ENCODE measurements at regions not wholly inside any gene's neighbourhood (a gene's known extent, or its start where the extent isn't known, plus 50 kb on each side); places are given as distances from the start of the nearest gene placed in this dataset.

DNA sequence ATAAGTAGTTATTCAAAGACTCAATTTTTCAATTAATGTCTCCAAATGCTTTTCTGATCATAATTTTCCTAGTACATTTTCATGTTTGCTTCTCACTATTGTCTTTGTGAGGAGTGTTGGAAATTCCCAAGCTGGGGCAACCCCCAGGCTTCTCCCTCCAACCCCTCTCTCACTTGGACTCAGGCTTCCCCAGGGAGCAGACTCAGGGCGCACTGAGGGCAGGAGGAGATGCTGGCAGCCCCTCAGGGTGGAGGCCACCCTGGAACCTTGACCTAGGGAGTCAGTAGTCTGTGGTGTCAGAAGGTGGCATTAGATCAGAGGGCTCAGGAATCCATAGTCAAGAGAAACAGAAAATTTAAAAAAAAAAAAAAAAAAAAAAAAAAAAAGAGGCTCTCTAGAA is 86.5 kb upstream of the IRS2 start:
- Histone ChIP-seq H3K27ac (no peak overlapping the region), H3K27me3 (no peaks in the 10 kb centered on the region), H3K9me3 (no peaks in the 10 kb centered on the region), H3K4me1 (no peaks in the 10 kb centered on the region), H3K4me3 (no peak overlapping the region), H3K36me3 (no peaks in the 10 kb centered on the region)
- TF ChIP-seq, protein P1, sequence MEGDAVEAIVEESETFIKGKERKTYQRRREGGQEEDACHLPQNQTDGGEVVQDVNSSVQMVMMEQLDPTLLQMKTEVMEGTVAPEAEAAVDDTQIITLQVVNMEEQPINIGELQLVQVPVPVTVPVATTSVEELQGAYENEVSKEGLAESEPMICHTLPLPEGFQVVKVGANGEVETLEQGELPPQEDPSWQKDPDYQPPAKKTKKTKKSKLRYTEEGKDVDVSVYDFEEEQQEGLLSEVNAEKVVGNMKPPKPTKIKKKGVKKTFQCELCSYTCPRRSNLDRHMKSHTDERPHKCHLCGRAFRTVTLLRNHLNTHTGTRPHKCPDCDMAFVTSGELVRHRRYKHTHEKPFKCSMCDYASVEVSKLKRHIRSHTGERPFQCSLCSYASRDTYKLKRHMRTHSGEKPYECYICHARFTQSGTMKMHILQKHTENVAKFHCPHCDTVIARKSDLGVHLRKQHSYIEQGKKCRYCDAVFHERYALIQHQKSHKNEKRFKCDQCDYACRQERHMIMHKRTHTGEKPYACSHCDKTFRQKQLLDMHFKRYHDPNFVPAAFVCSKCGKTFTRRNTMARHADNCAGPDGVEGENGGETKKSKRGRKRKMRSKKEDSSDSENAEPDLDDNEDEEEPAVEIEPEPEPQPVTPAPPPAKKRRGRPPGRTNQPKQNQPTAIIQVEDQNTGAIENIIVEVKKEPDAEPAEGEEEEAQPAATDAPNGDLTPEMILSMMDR (IDR thresholded peaks at IDR 0.05), result no peak
- no peak for TF ChIP-seq POLR2A (IDR thresholded peaks at IDR 0.05)
- intact Hi-C loops (cut with DNase I; ENCODE audit: low total_unique reads), result no loop called here
- DNase-seq, result no peak

DNA sequence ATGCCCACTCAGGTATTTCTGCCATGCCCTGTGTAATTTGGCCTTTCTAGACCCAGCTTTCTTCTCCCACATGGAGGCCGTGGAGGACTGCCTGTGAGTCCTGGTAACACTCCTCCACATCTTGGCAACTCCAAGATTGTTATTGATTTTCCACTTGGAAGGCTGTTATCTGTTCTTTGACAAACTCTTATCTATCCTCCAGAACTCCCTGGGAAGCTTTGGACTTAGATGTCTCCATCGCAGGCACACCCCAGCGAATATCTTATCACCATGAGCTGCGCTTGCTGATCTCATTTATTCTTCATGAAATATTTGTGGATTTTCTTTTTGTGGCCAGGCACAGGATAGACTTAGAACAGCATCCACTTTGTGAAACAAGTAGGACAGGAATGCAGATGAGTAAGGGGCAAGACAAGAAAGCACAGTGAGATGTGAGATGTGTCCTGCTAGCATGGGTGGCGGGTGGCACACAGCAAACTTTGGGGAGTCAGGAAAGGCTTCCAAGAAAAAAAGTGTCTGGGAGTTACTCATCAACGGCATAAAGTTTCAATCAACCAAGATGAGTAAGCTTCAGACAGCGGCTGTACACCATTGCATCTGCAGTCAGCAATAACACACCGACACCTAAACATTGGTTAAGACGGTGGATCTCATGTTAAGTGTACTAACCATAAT is 84.5 kb upstream of the IRS2 start:
- intact Hi-C loops (cut with DNase I; ENCODE audit: low total_unique reads), result no loop called here

DNA sequence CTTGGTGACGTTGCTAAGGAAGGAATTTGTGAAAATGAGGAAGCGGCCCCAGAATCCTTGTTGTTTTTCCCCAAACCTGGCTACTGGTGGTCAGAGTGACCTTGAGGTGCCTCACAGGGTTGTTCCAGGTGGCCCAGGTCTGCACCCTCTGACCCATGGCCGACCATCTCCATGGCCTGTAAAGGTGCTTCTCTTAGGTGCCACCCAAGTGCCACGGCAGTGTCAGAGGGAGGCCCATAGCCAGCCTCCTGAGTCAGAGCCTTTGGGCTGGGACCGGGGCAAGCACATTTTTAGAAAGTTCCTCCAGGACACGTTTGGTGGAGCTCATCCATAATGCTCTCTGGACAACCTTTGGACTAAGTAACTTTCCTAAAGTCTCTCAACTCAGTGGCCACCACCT is 83.9 kb upstream of the IRS2 start:
- Histone ChIP-seq H3K27me3 (no peaks in the 10 kb centered on the region), H3K4me1 (no peaks in the 10 kb centered on the region), H3K9me3 (no peaks in the 10 kb centered on the region), H3K4me3 (peak overlapping the region in 1 of 2 donors; percentile 40), H3K27ac (peak overlapping the region in 1 of 2 donors; percentile 41), H3K36me3 (no peaks in the 10 kb centered on the region)
- TF ChIP-seq, protein P1 (IDR thresholded peaks at IDR 0.05), result no peak
- TF ChIP-seq POLR2A (IDR thresholded peaks at IDR 0.05), result no peak
- intact Hi-C loops (cut with DNase I; ENCODE audit: low total_unique reads), result no loop called here
- DNase-seq, result no peak

More for the DNA sequence above, 84.5 kb upstream of the IRS2 start:
- Histone ChIP-seq H3K4me3 (no peak overlapping the region), H3K4me1 (no peaks in the 10 kb centered on the region), H3K27ac (peak overlapping the region in 1 of 2 donors; percentile 41), H3K9me3 (no peaks in the 10 kb centered on the region), H3K36me3 (no peaks in the 10 kb centered on the region), H3K27me3 (no peaks in the 10 kb centered on the region)
- TF ChIP-seq, protein P1 (IDR thresholded peaks at IDR 0.05), result no peak
- no peak for TF ChIP-seq POLR2A (IDR thresholded peaks at IDR 0.05)
- DNase-seq, result no peak

DNA sequence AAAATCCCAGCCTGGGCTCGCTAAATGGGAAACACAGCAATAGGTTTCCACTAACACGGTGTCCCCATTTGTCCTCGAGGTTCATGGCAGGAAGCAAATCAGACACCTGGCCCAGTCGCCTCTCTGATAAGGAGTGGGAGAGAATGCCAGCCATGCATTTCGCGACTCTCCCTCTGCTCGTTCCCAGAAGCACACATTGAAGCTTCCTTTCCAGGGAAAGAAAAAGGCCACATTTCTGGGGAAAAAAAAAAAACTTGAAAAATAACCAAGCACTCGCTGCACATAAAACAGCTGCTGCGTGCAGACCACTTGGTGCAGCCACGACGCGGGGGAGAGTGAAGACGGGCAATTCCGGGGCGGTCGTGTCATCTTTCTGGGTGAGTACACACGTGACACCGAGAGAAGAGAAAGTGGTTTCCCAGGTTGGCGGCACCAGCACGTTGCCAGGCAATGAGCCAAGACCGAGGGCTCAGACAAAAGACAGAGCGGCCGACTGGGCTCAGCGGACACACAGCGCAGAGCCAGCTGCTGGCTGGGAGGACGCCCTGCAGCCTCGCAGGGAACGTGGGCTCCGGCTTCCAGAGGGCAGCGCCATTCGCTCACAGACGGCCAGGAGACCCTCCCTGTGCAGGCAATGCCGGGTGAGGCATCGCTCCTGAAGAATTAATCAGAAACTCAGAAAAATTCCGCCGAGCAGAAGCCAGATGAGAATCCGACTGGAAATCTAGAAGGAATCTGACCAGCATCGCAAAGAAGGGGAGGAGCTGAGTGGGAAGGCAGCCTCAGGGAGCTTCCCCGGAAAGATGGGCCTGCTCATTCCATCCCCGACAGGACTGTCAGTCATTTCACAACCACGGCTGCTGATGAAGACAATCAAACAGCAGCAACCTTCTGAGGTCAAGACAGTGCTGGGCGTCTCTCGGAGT is 83.2 kb upstream of the IRS2 start:
- Histone ChIP-seq H3K4me1 (no peaks in the 10 kb centered on the region), H3K9me3 (no peaks in the 10 kb centered on the region), H3K4me3 (peak overlapping the region; percentile 15 to 40), H3K36me3 (no peaks in the 10 kb centered on the region), H3K27ac (peak overlapping the region in 1 of 2 donors; percentile 41), H3K27me3 (no peaks in the 10 kb centered on the region)
- TF ChIP-seq POLR2A (IDR thresholded peaks at IDR 0.05), result no peak
- TF ChIP-seq, protein P1 (IDR thresholded peaks at IDR 0.05), result peak in 3 of 4 experiments; percentile 7 to 36 (median 15)
- intact Hi-C loops (cut with DNase I; ENCODE audit: low total_unique reads), result no loop called here
- DNase-seq, result peak; percentile 71 to 80

Data from uterus (tissue), 3 donors.